Esophagus squamous epithelium (tissue), 5 donors: ENCODE measurements at regions not wholly inside any gene's neighbourhood (a gene's known extent, or its start where the extent isn't known, plus 50 kb on each side); places are given as distances from the start of the nearest gene placed in this dataset.

Experiments
- DNase-seq: peaks from one replicate; lab custom pipeline; 2025; lab: John Stamatoyannopoulos, UW
- H3K27ac ChIP-seq, 4 donors: fragments of 200-600 bp; sonication (generic); one replicate each; pipeline ENCODE4 v1.5.1; 2016 to 2019; ENCODE audit warnings: mild to moderate bottlenecking in 1 of 4
- H3K27me3 ChIP-seq, 4 donors: fragments of 200-600 bp; sonication (generic); 1 replicate in 3 of 4; 2 replicates in 1 of 4; pipeline versions ENCODE4 v1.5.1 to v1.6.0; 2017 to 2021; ENCODE audit warnings: antibody characterized with exemption in 1 of 4
- H3K36me3 ChIP-seq, 3 donors: fragments of 200-600 bp; sonication (generic); one replicate each; pipeline ENCODE4 v1.5.1; 2016 to 2019
- H3K4me1 ChIP-seq, 3 donors: fragments of 200-600 bp; sonication (generic); one replicate each; pipeline ENCODE4 v1.5.1; 2017 to 2019
- H3K4me3 ChIP-seq, 4 donors: fragments of 200-600 bp; sonication (generic); 1 replicate in 3 of 4; 2 replicates in 1 of 4; pipeline ENCODE4 v1.5.1; 2016 to 2019; ENCODE audit warnings: mild to moderate bottlenecking in 2 of 4, moderate library complexity in 1 of 4
- H3K9me3 ChIP-seq, 3 donors: fragments of 200-600 bp; sonication (generic); one replicate each; pipeline ENCODE4 v1.5.1; 2016 to 2019
- CTCF ChIP-seq, 6 experiments: fragments of 450-650 bp in 4 of 6; fragments of 200-600 bp in 2 of 6; sonication (generic) in 2 of 6; IDR thresholded peaks; one replicate each; pipeline ENCODE4 v1.5.1; 2016 to 2019; ENCODE audit warnings: antibody characterized with exemption in 6 of 6, mild to moderate bottlenecking in 4 of 6, moderate library complexity in 4 of 6
- POLR2A ChIP-seq, 4 donors: fragments of 450-650 bp; IDR thresholded peaks; one replicate each; pipeline ENCODE4 v1.6.1; 2017; ENCODE audit warnings: antibody characterized with exemption in 4 of 4, mild to moderate bottlenecking in 4 of 4, moderate library complexity in 3 of 4
- whole genome bisulfite sequencing, 2 donors: methylation state at CpG; one replicate each; pipeline ENCODE4 v1.1.5; 2018; 5-methylcytosine and 5-hydroxymethylcytosine counted together
- intact Hi-C: fragments of 100-400 bp; cut with DNase I; formaldehyde crosslinking; loops from one replicate; pipeline ENCODE4 v1.15.0; 2022
- donor health status: DM: yes; HTN: yes; CAD: no.

DNA sequence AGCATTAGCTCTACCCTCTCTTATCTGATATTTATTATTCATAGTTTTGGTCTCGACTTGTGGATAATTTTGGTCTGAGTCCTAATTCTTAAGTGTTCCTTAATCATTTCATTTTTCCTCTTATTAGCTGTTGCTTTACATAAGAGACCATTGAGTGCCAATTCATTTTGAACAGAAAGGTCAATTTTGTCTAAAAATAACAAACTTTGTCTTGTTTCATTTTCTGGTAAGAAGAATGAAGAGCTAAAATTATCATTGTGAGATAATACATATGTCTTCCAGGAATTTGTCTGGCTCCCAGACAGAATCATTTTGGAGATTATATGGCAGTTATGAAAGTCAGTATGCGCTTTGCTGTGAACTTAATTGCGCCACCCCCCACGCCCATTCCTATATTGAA lies 1471.8 kb downstream of the PCDH7 start:
- no peak for DNase-seq
- Histone ChIP-seq H3K9me3 (no peaks in the 10 kb centered on the region), H3K27ac (no peak overlapping the region), H3K36me3 (no peaks in the 10 kb centered on the region), H3K27me3 (no peaks in the 10 kb centered on the region), H3K4me3 (no peak overlapping the region), H3K4me1 (no peaks in the 10 kb centered on the region)
- no peak for TF ChIP-seq CTCF (IDR thresholded peaks at IDR 0.05)
- no peak for TF ChIP-seq POLR2A (IDR thresholded peaks at IDR 0.05)
- intact Hi-C loops, result no loop called here
- WGBS, 2 donors, result 60 to 69% methylated on average over 4 of the region's 4 CpGs

- no peak for DNase-seq
- no peaks in the 10 kb centered on the region for H3K4me1 ChIP-seq
- H3K27ac ChIP-seq, result no peak overlapping the region
- H3K9me3 ChIP-seq, result no peaks in the 10 kb centered on the region
- H3K36me3 ChIP-seq, result no peaks in the 10 kb centered on the region
- TF ChIP-seq POLR2A (IDR thresholded peaks at IDR 0.05) (no peak), CTCF (IDR thresholded peaks at IDR 0.05) (no peak)
- intact Hi-C loops, result no loop called here
- no peak overlapping the region for H3K4me3 ChIP-seq
- no peaks in the 10 kb centered on the region for H3K27me3 ChIP-seq
Observed at GRCh38 chr4:32192363-32192762, 1472.2 kb downstream of the PCDH7 start.

DNA sequence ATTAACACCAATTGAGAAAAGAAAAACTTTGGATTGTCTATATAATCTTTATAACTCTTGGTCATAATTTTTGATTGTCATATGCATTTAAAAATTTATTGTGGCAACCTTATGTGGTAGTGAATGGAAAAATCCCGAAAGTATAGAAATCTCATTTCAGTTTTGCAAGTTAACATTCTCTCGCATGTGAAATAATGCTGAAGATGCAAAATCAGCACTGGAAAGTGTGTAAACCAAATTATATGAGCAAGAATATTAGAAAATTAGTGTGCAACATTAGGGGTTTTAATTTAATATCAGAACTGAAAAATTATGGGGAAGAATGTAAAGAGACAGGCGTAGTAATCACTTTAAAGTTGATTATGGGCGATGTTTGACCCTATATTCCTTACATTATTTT lies 1472.8 kb downstream of the PCDH7 start:
- no peaks in the 10 kb centered on the region for H3K36me3 ChIP-seq
- no peaks in the 10 kb centered on the region for H3K27me3 ChIP-seq
- no peak overlapping the region for H3K27ac ChIP-seq
- no peaks in the 10 kb centered on the region for H3K9me3 ChIP-seq
- H3K4me3 ChIP-seq, result no peak overlapping the region
- DNase-seq, result no peak
- TF ChIP-seq POLR2A (IDR thresholded peaks at IDR 0.05) (no peak), CTCF (IDR thresholded peaks at IDR 0.05) (no peak)
- intact Hi-C loops, result no loop called here
- no peaks in the 10 kb centered on the region for H3K4me1 ChIP-seq
- 59 to 81% methylated on average over 4 of the region's 4 CpGs for WGBS, 2 donors

GRCh38 chr4:32196950-32197688 lies 1477.0 kb downstream of the PCDH7 start:
- intact Hi-C loops, result no loop called here
- no peak for TF ChIP-seq CTCF (IDR thresholded peaks at IDR 0.05)
- TF ChIP-seq POLR2A (IDR thresholded peaks at IDR 0.05), result no peak
- Histone ChIP-seq H3K27ac (no peak overlapping the region), H3K36me3 (no peaks in the 10 kb centered on the region), H3K4me1 (no peaks in the 10 kb centered on the region), H3K9me3 (no peaks in the 10 kb centered on the region), H3K27me3 (no peaks in the 10 kb centered on the region), H3K4me3 (no peak overlapping the region)
- DNase-seq, result no peak
- 44 to 56% methylated on average over 10 of the region's 10 CpGs for WGBS, 2 donors

DNA sequence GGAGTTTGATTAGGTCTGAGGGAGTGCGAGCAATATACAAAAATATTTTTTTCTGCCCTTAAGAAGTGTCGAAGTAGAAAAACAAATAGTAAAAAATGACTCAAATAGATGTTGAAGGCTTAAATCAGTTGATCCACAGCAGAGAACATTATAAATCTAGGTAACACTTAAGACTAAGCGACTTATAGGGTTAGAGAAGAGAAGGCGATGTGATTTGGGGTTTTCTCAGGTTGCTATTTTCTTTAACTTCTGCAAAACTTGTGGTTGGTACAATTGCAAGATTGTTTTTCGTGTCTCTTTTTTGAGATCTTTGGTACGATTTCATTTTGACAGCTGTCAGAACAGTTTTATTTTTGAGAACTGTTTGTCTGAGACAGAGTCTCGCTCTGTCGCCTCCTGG lies 1479.5 kb downstream of the PCDH7 start:
- TF ChIP-seq CTCF (IDR thresholded peaks at IDR 0.05), result no peak
- no peak for TF ChIP-seq POLR2A (IDR thresholded peaks at IDR 0.05)
- no peaks in the 10 kb centered on the region for H3K36me3 ChIP-seq
- 48 to 58% methylated on average over 8 of the region's 8 CpGs for WGBS, 2 donors
- no peak overlapping the region for H3K27ac ChIP-seq
- H3K4me3 ChIP-seq, result no peak overlapping the region
- no peaks in the 10 kb centered on the region for H3K4me1 ChIP-seq
- intact Hi-C loops, result no loop called here
- H3K27me3 ChIP-seq, result no peaks in the 10 kb centered on the region
- no peaks in the 10 kb centered on the region for H3K9me3 ChIP-seq
- DNase-seq, result no peak
